GM19372 (cell line): ENCODE measurements at regions not wholly inside any gene's neighbourhood (a gene's known extent, or its start where the extent isn't known, plus 50 kb on each side); places are given as distances from the start of the nearest gene placed in this dataset.

ENCODE experiments used
- ATAC-seq: cut with Tn5 transposase; IDR thresholded peaks from one replicate; pipeline ENCODE4 v1.9.1; 2021; ENCODE audit warnings: mild to moderate bottlenecking, low read depth, moderate library complexity; ENCODE audit not compliant: unreplicated experiment

DNA sequence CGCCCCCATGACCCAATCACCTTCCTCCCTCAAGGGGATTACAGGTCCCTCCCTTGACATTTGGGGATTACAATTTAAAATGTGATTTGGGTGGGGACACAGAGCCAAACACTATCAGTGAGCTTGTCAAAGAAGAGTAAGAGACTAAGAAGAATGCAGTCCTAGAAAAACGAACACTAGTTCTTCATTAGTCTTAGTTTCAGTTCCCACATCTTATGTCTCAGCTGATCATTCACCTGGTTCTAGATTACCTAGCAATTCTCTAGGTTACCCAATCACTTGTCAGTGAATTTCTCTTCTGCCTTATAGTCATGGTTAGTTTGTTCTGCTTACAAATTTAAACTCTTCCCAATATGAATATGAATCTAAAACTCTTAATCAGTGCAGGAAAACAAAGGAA lies 251.5 kb downstream of the COX7C start:
- peak; percentile 59 for ATAC-seq

DNA sequence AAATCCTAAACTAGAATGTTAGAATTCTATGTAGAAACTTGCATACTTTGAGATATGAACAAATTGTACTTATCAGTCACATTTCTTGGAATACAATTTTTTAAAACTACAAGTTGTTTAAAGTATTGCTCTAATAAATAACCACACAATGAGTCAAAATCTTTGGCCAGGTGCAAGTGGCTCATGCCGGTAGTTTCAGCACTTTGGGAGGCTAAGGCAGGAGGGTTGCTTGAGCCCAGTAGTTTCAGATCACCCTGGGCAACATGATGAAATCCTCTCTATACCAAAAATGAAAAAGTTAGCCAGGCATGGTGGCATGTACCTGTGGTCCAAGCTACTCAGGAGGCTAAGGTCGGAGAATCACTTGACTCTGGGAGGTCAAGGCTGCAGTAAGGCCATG lies 257.8 kb downstream of the COX7C start:
- ATAC-seq, result no peak

DNA sequence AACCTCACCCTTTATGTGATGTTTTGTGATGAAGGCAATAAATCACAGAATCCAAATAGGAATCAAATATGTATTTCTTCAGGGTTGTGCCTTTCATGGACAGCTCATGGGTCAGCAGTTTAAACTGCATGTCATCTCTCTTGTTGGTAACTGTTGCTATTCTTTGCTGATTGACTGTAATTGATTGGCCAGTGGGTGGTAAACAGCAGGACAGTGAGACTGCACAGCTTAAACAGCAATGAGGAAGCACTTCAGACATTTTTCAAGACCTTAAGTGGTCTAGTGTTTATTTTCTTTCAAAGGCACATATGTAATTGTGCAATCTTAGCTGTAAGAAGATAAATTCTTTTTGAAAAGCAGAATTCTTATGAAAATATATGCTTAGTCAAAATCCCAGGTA lies 260.5 kb downstream of the COX7C start:
- ATAC-seq, result no peak

DNA sequence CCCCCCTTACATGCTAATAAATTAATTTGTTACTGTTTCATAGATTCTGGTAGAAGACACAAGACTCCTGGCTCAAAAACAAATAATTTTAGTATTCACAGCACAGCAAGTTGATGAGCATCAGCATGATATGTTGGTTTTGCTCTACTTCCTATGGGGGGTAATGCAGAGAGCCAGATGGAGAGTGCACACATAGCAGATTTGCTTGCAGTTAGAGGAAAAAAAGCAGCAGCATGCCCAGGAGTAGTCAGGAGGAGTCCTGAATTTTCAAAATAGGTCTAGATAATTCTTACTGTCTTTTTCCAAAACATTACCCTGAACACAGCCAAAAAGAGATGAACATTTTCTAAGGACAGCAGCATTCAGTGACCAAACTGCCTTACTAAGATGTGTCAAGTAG lies 261.3 kb downstream of the COX7C start:
- ATAC-seq, result no peak

DNA sequence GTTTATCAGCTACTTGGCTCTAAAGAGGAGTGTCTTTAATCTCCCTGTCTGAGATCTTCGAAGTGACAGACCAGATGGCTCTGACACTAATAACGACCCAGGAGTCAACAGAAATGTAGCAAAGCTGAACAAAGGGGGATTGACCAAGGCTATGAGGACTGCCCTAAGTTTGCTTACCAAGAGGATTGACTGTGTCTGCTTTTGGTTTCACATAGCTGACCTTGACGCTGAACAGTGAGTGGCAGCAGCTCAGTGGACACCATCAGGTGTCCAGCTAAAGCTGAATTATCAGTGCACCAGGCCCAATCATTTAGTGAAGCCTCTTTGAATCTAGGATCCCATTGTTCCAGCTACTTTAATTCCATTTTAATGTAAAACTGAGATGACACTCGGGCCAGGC lies 262.6 kb downstream of the COX7C start:
- ATAC-seq, result no peak

DNA sequence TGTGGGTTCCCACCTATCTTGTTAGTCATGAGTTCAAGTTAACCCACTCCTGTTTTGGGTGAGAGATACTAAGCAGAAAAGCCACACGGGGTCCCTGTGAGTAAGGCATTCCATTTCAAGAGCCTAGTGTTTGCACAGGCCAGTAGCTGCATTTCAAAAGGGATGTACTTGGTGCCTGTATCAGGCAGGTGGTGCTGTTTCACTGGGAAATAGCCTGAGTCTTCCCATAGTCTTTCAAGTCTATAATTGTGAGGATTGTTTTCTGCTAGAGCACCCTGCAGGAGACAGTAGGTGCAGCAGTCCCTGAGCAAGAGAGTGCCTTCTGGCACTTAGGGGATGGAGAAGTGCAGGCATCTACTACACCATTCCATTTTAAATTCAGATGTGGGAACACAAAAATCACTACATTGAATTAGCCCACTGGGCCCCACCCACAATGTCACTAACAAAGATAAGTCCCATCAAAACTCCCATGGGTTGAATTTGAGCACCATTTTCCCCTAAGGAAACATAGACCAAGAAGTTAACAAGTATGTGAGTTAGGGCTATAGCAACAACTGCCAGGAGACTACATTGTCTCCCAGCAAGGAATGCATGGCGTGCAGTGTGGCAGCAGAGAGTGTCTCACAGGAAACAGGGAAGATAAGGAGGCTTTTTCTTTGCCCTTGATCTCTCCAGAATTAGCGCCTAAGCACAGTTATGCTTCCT lies 263.2 kb downstream of the COX7C start:
- peak; percentile 95 for ATAC-seq

DNA sequence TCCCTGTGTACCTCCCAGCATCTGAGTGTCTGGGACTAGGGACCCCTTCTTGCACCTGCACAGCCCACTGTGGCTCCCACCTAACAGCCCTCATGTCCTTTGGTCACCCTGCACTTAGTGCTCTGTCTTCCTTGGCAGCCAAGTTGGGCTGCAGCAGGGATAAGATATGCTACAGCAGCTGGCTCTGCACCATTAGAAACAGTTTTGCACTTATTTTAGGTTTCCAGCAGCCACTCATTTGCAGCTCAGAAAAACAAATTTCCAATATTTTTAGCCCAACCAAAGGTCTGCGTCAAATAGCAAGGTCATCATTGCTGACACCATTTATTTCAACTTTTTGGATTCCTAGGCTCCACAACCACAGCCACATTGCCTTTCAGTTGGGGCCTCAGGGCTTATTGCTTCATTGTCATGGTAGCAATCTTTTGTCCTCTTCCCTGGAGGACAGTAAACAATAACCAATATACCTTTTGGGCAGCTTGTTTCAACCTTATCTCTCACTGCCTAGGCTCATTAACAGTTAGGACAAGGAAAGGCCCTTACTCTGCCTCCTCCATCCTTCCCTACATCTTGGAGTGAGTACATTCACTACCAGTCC lies 263.9 kb downstream of the COX7C start:
- no peak for ATAC-seq

DNA sequence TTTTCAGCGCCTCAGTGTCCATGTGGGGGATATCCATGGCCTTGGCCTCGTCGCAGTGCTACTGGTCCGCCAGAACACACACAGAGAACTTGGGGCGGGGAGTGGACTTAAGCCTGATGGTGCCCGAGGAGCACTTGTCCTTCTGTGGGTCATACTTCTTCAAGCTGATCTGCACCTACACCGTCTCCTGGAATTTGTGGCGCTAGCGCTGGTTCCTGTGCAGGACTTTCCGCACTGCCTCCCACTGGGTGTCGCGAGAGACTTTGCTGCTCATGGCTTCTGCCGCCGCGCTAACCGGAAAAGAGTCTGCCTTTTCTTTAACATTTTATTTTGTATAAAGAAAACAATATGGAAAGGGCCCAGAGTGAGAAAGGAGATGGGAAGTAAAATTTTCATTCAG lies 266.9 kb downstream of the COX7C start:
- no peak for ATAC-seq

DNA sequence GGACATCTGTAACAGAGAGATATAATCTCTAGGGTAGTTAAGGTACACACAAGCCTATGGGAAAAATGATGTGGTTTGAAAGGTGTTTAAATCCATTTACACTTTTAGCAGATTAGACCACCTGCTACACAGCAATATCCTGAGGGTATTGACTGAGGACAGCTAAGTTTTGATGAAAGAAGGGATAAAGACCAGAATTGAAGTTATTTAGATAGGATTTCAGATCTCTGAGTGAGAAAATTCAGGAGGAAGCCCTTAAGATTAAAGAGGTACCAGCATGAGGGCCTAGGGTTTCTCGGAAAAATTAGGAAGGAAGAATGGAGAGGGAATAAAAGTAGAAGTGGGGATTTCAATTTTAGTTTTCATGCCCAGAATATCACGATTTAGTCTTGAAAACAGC lies 267.3 kb downstream of the COX7C start:
- no peak for ATAC-seq

DNA sequence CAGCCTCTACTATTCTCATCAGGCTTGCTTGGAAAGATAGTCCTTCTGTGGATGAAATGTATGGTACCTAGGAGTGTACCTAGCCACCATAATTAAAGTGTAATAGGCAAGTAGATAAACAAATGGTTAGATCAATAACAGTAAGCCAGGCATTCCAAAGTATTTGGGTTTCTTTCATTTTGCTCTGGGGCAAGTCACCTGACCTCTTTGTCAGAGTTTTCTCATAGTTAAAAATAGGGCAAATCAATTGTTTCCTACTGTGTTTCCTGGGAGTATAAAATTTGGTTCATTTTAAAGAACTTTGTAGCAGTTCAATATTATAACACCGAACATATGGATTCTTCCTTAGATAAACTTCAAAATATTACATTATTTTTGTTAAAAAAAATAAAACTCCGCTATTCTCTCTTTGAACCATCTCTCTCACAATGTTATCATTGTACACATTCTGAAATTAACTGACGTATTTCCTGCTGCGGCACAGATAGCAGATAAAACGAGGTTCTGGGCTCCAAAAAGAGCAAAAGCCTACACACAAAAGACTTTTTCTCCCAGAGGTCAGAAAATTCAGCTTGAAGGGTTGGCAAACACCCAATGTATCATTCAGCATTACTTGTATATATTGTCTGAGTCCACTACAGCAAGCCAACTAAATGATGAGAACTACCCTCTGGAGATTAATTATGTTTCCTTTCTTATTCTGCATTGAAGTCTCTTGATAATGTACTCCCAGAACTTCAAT lies 267.9 kb downstream of the COX7C start:
- ATAC-seq, result no peak

DNA sequence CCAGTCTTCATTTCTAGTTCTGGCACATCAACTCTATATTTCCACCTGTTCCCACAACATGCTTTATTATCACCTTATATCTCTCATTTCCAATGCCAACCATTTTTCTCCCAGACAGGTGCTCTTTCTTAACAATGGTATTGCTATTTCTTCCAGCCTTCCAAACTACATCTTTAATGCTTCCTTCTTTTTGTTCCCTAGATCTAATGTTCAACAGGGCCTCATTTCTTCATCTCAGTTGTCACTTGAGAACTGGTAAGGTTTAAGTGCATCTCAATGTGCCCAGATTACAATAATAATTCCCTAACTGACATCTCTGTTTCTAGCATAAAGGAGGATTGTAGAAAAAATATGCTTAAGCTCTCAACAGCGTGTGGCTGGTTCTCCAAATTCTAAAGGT lies 272.6 kb downstream of the COX7C start:
- ATAC-seq, result no peak

DNA sequence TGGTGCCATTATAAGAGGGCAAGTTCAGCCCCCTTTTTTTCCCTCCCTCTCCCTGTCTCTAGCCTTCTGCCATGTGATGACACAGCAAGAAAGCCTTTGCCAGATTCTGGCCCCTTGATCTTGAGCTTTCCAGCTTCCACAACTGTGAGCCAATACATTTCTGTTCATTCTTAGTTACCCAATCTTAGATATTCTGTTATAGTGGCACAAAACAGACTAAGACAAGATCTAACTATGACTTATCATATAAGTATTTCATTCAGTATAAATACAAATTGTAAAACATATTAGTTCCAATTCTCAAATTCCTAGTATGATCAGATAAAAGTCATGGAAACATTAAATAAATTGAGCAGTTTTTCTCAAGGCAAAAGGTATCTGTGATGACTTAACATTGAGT lies 276.3 kb downstream of the COX7C start:
- ATAC-seq, result no peak

DNA sequence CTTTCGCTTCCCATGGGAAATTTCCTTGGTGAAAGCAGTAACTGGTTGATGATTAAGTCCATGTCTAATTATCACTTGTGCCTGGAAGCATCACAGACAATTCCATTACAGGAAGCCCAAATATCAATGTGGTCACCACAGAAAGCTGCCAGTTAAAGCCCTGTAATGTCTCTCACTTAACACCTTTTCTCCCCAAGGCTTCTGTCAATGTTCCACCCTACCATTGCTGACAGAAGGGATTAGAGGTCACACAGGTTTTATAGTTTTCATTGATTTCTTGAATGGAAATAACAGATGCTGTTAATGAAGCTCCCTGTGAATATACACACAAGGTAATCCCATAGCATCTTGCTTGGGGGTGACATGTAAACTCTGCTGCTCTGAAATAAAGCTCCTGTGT lies 279.2 kb downstream of the COX7C start:
- ATAC-seq, result no peak

DNA sequence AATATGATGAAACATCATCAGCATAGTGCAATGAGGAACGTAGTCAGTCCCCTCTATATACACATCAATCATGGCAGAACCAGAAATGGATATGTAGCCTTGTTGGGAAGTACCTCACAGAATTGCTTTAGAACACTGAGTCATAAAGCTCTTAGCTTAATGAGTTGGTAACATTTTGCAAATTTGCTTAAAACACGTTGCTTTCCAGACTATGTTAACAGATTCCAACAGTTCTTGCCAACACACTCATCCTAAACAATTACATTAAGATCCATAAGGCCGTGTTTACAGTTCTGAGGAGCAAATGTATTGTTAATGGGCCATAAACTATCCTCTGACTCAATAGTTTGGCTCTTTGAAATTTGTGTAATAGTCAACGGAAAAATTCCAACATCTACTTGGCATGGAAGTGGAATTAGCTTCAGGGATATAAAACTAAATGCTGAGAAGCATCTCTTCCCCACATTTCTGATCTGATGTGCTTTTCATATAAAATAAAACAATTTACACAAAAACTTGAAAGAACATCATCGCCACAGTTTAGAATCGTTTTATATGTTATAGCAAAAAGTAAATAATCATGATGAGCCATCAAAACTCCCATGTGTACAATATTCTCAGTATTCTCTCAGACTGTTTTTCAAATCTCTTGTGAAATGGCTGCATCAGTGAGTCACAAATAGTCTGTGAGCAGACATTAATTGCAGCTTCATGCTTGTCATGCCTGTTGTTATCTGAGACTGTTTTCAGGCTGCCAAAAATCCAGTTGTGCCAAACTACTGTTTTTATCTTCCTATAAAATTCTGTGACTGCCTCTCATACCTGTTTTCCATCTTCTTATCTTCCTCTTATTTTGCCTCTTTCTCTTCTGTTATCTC lies 291.9 kb downstream of the COX7C start:
- no peak for ATAC-seq

DNA sequence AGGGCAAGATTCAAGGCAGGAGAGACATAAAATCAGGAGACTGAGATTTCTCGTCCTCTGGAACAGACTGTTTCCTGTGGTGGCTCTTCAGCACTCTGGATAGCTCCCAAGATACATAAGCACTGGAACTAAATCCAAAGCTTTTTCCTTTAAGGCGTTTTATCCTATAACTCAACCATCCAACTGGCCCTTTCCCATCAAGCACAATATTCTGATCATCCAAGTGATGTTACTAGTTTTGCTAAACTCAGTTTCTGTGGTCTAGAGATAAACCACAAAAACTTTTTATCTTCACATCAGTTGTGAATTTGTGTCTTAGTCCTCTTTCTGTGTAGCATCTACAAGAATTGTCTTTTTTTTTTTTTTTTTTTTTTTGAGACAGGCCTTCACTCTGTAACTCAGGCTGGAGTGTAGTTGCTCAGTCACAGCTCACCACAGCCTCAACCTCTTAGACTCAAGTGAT lies 299.4 kb downstream of the COX7C start:
- no peak for ATAC-seq

DNA sequence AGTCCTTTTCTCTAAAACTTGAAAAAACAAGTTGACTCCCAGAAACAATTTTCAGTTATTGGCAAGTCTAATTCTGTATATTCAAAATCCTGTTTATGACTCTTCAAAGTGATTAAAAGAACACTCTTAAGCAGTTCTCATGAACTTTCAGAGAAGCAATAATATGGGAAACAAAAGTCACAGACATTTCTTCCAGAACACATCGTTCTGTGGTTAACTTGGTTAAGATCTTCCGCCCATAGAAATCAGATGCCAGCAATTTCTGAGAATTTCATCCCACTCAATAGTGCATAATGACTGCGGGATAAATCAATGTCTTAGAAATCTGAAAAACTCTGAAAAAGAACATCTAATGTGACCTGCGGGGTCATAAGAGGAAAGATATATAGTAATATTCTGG lies 300.5 kb downstream of the COX7C start:
- no peak for ATAC-seq

DNA sequence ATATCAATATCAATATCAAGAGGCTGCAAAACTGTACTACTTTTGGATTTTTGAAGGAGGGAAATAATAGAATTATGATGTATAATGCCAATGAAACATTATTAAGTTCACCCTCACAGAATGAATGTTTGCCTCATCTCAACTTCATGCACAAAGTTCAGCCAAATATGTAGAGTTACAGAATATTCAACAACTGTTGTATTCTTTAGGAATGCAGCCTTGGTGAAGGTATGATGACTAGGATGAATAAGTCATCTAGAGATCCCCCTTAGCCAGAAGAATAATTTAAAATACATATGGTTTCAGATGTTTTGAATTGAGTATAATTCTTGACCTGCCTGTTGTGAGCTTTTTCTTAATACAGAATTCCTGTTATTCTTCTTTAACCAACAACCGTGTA lies 308.3 kb downstream of the COX7C start:
- no peak for ATAC-seq

DNA sequence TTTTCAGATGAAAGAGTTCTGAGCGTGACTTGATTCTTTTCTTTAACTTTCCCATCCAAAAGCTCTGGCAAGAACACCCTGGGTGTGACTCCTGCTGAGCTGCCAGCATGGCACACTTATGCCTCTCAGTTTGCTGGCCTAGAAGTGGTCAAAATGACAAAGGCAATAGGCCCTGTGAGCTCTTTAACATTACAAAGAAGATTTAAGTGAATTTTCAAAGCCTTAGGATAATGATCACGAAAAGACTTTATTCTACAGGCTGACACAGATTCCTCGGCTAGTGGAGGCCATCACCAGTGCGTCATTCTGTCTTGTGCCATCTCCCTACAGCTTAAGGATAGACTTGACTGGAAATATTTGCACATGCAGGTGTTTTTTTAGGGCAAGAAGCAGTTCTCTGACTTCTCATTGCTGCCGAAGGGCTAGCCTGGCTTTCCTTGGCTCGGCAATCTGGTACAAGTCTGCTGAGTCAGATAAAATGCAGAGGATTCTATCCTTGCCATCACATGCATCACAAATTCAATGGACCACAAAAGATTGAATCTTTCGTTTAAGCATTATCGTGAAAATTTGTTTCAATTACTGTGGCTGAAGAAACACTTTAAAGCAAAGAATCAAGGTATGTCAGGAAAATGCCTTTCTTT lies 311.5 kb downstream of the COX7C start:
- no peak for ATAC-seq

DNA sequence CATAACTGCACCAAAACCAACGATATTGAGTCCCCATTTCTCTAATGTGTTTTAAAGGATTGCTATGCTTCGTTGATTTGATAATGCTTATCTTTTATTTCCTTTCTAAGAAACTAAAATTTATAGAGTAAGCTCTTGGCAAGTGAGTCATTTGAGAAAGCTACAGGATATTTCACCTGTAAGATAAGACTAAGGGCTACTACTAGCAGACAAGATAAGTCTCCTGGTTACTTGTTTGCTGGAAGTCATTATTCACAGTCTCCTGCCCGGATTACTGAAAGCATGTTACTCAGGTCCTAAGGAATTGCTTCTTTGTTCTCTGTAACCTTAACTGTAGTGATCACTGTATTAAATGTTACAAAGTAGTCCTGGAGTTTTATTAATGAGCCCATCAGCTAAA lies 315.9 kb upstream of the RASA1 start:
- no peak for ATAC-seq

DNA sequence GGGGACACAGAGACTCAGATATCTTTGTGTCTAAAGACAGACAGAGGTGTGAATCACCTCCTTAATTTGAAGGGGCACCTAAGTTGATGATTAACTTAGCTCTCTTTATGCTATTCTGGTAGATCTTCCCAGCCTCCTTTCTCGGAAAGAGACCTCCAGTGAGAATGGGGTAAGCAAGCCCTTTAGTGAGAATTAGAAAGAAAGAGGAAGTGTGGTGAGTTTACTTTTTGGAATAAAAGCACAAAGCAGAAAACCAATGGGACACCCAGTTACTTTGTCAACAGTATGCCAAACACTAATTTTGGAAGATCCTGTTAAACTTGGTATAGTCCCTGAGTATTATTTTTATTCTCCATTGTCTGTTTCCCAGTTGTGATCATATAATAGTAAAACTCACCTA lies 302.8 kb upstream of the RASA1 start:
- no peak for ATAC-seq
